GM12865 (cell line): ENCODE measurements at regions not wholly inside any gene's neighbourhood (a gene's known extent, or its start where the extent isn't known, plus 50 kb on each side); places are given as distances from the start of the nearest gene placed in this dataset.

ENCODE experiments used
- DNase-seq: peaks from one replicate; pipeline ENCODE4 v3.0.0; 2010; ENCODE audit warnings: low read depth
- H3K4me3 ChIP-seq: 2 replicates; pipeline ENCODE4 v1.5.1; 2011; ENCODE audit warnings: mild to moderate bottlenecking, low read depth, low read length, control low read depth
- TF ChIP-seq, protein P1 (sequence below): IDR thresholded peaks from 2 replicates; pipeline ENCODE4 v1.5.1; 2011; ENCODE audit warnings: low read length, control low read depth, low read depth, inconsistent platforms; ENCODE audit not compliant: insufficient read depth; ENCODE audit errors: missing control alignments

DNA sequence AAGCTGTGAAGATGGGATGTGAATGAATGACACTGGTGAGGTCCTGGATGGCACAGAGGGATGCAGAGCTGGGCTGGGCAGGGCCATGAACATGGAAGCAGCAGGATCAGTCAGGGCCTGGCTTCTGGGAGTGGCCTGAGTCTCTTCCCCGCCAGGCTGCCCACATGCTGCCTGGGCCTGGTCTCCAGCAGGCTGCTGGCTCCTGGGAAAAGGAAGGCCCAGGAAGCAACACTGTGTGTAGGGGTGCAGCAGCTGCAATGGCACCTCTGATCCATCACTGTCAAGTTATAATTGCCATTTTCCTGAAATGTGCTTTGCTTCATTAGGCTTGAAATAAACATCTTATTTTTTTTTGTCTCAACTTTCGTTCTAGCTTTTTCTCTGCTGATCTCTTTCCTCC lies 260.2 kb upstream of the N4BP1 start:
- TF ChIP-seq, protein P1, sequence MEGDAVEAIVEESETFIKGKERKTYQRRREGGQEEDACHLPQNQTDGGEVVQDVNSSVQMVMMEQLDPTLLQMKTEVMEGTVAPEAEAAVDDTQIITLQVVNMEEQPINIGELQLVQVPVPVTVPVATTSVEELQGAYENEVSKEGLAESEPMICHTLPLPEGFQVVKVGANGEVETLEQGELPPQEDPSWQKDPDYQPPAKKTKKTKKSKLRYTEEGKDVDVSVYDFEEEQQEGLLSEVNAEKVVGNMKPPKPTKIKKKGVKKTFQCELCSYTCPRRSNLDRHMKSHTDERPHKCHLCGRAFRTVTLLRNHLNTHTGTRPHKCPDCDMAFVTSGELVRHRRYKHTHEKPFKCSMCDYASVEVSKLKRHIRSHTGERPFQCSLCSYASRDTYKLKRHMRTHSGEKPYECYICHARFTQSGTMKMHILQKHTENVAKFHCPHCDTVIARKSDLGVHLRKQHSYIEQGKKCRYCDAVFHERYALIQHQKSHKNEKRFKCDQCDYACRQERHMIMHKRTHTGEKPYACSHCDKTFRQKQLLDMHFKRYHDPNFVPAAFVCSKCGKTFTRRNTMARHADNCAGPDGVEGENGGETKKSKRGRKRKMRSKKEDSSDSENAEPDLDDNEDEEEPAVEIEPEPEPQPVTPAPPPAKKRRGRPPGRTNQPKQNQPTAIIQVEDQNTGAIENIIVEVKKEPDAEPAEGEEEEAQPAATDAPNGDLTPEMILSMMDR: no peak
- H3K4me3 ChIP-seq: no peak overlapping the region
- no peak for DNase-seq

DNA sequence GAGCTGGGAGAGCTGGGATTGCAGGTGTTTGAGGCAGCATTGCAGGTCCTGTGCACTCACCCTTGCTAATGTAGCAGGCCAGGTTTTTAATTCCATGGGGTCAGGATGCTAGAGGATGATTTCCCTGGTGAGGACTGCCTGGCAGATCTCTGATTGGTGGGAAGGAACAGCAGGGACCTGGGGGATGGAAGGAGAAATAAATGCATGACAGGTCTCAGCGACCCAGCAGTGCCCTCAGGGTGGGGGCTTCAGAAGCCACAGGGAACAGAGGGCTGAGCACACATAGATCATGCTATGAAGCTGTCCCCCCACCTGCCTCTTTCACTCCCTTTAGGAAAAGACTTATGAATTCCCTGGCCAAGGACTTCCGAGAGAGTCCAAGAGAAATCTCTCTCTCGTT lies 255.5 kb upstream of the N4BP1 start:
- H3K4me3 ChIP-seq: no peak overlapping the region
- TF ChIP-seq, protein P1: no peak
- no peak for DNase-seq

DNA sequence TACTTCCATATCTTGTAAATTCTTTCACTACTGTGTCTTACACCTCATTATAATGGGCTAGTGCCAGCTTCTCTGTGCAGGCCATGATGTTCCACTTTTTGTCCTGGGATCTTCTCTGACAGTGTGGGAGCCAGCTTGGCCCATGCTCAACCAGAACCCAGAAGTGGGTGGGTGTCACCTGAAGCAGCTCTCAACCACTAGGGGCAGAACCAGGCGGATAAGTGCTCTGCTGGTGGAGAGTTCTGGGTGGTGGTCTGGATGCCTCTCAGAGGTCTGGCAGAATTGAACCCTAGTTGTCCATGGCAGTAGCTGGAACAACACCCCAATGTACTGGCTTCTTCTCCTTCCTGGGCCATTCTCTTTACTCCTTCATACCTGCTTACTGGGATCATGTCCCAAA lies 254.1 kb upstream of the N4BP1 start:
- H3K4me3 ChIP-seq: no peak overlapping the region
- TF ChIP-seq, protein P1: no peak
- no peak for DNase-seq

DNA sequence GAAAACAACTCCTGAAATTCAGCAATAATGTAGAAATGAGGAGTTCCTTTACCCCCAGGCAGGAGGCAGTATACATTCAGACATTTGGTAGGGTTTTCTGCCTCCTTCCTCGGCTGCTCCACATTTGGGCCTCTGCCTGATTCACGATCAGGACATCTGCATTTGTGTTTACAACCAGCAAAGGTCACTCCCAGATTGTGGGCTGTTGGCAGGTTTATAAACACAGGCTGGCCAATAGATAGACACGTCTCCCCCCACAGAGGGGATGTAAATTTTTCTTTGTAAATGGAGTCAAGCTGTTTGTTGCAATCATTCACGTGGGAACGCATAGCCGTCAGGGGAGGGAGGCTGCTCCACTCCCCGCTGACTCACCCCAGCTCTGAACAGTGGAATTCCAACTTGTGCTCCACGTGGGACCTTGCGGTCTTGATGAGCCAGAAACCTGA lies 252.1 kb upstream of the N4BP1 start:
- H3K4me3 ChIP-seq: no peak overlapping the region
- DNase-seq: no peak
- TF ChIP-seq, protein P1: peak; percentile 23

DNA sequence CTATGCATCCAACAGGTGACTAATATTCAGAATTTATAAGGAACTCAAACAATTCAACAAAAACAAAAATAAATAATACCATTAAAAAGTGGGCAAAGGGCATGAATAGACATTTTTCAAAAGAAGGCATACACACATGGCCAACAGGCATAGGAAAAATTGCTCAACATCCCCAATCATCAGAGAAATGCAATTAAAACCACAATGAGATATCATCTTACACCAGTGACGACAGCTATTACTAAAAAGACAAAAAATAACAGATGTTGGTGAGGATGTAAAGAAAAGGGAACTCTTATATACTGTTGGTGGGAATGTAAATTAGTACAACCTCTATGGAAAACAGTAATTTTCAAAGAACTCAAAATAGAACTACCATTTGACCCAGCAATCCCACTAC lies 250.4 kb upstream of the N4BP1 start:
- TF ChIP-seq, protein P1: no peak
- H3K4me3 ChIP-seq: no peak overlapping the region
- DNase-seq: no peak

DNA sequence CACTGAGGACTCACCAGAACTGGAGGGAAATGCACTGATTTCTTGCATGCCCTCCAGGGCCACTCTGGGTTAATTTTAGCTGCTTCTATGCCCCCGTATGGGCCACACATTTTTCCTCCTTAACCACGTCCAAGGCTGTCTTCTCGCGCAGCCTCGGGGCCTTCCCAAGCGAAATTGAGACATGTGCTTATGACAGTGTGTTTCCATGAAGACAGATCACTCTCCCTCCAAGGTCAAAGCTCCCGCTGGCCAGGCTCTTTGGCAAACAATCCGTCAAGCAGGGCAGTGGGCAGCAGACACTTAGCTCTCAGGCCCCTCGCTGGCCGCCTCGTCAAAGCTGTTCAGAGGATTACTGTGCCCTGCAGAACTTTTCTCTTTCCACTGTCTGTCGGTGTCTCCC lies 243.0 kb upstream of the N4BP1 start:
- H3K4me3 ChIP-seq: no peak overlapping the region
- TF ChIP-seq, protein P1: no peak
- DNase-seq: no peak

DNA sequence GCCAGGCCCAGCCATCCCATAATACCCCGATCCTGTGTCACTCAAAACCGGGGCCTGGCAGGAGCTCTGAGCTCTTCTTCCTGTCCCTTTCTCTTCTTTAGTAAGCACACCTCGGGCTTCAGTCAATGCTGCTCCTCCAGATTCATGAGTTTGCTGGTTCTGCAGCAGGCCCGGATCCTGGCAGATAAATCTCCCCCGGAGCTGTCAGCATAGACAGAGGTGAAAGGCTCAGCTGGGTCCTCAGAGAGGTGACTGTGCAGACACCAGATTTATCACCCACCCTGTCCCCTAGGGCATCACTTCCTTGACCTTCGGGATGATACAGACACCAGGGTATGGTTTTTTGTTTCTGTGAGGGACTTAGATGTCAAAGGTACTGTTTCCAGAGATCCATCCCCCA lies 242.5 kb upstream of the N4BP1 start:
- TF ChIP-seq, protein P1: no peak
- no peak overlapping the region for H3K4me3 ChIP-seq
- DNase-seq: no peak
